ENCODE measurements at regions not wholly inside any gene's neighbourhood (a gene's known extent, or its start where the extent isn't known, plus 50 kb on each side); places are given as distances from the start of the nearest gene placed in this dataset.

DNA sequence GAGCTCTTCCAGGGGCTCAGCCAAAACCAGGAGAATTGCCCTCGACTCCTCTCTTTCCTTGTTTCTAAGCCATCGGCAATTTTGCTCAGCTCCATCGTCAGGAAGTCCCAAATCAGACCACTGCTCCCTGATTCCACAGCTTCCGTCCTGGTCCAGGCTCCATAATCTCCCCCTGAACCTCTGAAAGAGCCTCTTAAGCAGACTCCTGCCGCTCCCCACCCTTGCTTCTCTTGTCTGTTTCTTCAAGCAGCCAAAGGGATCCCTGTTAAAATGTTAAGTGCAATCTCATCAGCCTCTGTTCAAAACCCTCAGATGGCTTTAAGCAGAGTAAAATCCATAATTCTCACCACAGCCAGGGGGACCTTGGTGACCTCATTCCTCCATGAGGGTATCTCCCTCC is 244.7 kb upstream of the SPTLC3 start:
- no peak for ATAC-seq
- no peak for TF ChIP-seq ZNF565 (CRISPR knock-in tag; conservative IDR thresholded peaks at IDR 0.05; ENCODE audit: low read depth)
- no peak for TF ChIP-seq ZNF8 (CRISPR knock-in tag; IDR thresholded peaks at IDR 0.05)
- TF ChIP-seq TOX (CRISPR knock-in tag; IDR thresholded peaks at IDR 0.05; ENCODE audit: borderline replicate concordance): no peak
- TF ChIP-seq, protein P1, sequence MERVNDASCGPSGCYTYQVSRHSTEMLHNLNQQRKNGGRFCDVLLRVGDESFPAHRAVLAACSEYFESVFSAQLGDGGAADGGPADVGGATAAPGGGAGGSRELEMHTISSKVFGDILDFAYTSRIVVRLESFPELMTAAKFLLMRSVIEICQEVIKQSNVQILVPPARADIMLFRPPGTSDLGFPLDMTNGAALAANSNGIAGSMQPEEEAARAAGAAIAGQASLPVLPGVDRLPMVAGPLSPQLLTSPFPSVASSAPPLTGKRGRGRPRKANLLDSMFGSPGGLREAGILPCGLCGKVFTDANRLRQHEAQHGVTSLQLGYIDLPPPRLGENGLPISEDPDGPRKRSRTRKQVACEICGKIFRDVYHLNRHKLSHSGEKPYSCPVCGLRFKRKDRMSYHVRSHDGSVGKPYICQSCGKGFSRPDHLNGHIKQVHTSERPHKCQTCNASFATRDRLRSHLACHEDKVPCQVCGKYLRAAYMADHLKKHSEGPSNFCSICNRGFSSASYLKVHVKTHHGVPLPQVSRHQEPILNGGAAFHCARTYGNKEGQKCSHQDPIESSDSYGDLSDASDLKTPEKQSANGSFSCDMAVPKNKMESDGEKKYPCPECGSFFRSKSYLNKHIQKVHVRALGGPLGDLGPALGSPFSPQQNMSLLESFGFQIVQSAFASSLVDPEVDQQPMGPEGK (CRISPR knock-in tag; IDR thresholded peaks at IDR 0.05; ENCODE audit: borderline replicate concordance): no peak
- no peak for TF ChIP-seq SNAI2 (CRISPR knock-in tag; IDR thresholded peaks at IDR 0.05)
- no peak for TF ChIP-seq TCF4 (CRISPR knock-in tag; IDR thresholded peaks at IDR 0.05; ENCODE audit: borderline replicate concordance)

GRCh38 chr20:12764851-12765250 is 243.9 kb upstream of the SPTLC3 start:
- ATAC-seq: no peak
- no peak for TF ChIP-seq TCF4 (CRISPR knock-in tag; IDR thresholded peaks at IDR 0.05; ENCODE audit: borderline replicate concordance)
- no peak for TF ChIP-seq ISL1 (CRISPR knock-in tag; IDR thresholded peaks at IDR 0.05)
- no peak for TF ChIP-seq ESRRG (CRISPR knock-in tag; IDR thresholded peaks at IDR 0.05)
- no peak for TF ChIP-seq ARNTL (CRISPR knock-in tag; IDR thresholded peaks at IDR 0.05; ENCODE audit: borderline replicate concordance, low read depth)
- TF ChIP-seq ZFP3 (CRISPR knock-in tag; IDR thresholded peaks at IDR 0.05): no peak
- TF ChIP-seq CSDC2 (CRISPR knock-in tag; IDR thresholded peaks at IDR 0.05): no peak
- TF ChIP-seq SNAI2 (CRISPR knock-in tag; IDR thresholded peaks at IDR 0.05): no peak
- TF ChIP-seq, protein P2, sequence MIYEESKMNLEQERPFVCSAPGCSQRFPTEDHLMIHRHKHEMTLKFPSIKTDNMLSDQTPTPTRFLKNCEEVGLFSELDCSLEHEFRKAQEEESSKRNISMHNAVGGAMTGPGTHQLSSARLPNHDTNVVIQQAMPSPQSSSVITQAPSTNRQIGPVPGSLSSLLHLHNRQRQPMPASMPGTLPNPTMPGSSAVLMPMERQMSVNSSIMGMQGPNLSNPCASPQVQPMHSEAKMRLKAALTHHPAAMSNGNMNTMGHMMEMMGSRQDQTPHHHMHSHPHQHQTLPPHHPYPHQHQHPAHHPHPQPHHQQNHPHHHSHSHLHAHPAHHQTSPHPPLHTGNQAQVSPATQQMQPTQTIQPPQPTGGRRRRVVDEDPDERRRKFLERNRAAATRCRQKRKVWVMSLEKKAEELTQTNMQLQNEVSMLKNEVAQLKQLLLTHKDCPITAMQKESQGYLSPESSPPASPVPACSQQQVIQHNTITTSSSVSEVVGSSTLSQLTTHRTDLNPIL (CRISPR knock-in tag; IDR thresholded peaks at IDR 0.05; ENCODE audit: low read depth): no peak
- no peak for TF ChIP-seq TOX (CRISPR knock-in tag; IDR thresholded peaks at IDR 0.05; ENCODE audit: borderline replicate concordance)
- no peak for TF ChIP-seq BACH2 (CRISPR knock-in tag; IDR thresholded peaks at IDR 0.05; ENCODE audit: borderline replicate concordance)
- TF ChIP-seq ZNF8 (CRISPR knock-in tag; IDR thresholded peaks at IDR 0.05): no peak
- no peak for TF ChIP-seq ZFP30 (CRISPR knock-in tag; IDR thresholded peaks at IDR 0.05)
- TF ChIP-seq, protein P3, sequence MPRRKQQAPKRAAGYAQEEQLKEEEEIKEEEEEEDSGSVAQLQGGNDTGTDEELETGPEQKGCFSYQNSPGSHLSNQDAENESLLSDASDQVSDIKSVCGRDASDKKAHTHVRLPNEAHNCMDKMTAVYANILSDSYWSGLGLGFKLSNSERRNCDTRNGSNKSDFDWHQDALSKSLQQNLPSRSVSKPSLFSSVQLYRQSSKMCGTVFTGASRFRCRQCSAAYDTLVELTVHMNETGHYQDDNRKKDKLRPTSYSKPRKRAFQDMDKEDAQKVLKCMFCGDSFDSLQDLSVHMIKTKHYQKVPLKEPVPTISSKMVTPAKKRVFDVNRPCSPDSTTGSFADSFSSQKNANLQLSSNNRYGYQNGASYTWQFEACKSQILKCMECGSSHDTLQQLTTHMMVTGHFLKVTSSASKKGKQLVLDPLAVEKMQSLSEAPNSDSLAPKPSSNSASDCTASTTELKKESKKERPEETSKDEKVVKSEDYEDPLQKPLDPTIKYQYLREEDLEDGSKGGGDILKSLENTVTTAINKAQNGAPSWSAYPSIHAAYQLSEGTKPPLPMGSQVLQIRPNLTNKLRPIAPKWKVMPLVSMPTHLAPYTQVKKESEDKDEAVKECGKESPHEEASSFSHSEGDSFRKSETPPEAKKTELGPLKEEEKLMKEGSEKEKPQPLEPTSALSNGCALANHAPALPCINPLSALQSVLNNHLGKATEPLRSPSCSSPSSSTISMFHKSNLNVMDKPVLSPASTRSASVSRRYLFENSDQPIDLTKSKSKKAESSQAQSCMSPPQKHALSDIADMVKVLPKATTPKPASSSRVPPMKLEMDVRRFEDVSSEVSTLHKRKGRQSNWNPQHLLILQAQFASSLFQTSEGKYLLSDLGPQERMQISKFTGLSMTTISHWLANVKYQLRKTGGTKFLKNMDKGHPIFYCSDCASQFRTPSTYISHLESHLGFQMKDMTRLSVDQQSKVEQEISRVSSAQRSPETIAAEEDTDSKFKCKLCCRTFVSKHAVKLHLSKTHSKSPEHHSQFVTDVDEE (CRISPR knock-in tag; IDR thresholded peaks at IDR 0.05): no peak
- no peak for TF ChIP-seq PPARA (CRISPR knock-in tag; IDR thresholded peaks at IDR 0.05; ENCODE audit: borderline replicate concordance)
- no peak for TF ChIP-seq CSRNP3 (CRISPR knock-in tag; IDR thresholded peaks at IDR 0.05)

DNA sequence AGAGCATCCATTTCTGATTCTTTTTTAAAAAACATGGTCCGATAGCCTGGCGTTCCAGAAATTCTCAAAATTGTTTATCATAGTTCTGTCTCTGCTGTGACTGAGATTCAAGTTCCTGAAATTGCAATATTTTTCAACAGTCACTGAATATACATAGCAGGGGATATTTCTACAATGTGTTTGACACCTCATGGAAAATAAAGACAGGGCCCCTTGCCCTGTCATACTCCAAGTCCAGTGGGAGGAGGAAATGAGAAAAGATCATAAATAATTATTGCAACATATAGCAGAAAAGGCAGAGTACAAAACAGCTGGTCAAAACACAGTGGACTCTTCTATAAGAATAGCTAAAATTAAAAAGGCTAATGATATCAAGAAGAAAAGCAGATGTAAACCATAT is 234.8 kb upstream of the SPTLC3 start:
- ATAC-seq: no peak
- TF ChIP-seq, protein P2 (CRISPR knock-in tag; IDR thresholded peaks at IDR 0.05; ENCODE audit: low read depth): no peak
- TF ChIP-seq ZFP30 (CRISPR knock-in tag; IDR thresholded peaks at IDR 0.05) (no peak), GLIS3 (CRISPR knock-in tag; IDR thresholded peaks at IDR 0.05) (no peak), BACH2 (CRISPR knock-in tag; IDR thresholded peaks at IDR 0.05; ENCODE audit: borderline replicate concordance) (no peak), ARNTL (CRISPR knock-in tag; IDR thresholded peaks at IDR 0.05; ENCODE audit: borderline replicate concordance, low read depth) (no peak), POU6F1 (CRISPR knock-in tag; IDR thresholded peaks at IDR 0.05; ENCODE audit: borderline replicate concordance, low read depth) (no peak), ZNF565 (CRISPR knock-in tag; conservative IDR thresholded peaks at IDR 0.05; ENCODE audit: low read depth) (no peak), ZFP3 (CRISPR knock-in tag; IDR thresholded peaks at IDR 0.05) (no peak), ISL1 (CRISPR knock-in tag; IDR thresholded peaks at IDR 0.05) (no peak), SNAI2 (CRISPR knock-in tag; IDR thresholded peaks at IDR 0.05) (no peak), PPARA (CRISPR knock-in tag; IDR thresholded peaks at IDR 0.05; ENCODE audit: borderline replicate concordance) (no peak), TOX (CRISPR knock-in tag; IDR thresholded peaks at IDR 0.05; ENCODE audit: borderline replicate concordance) (no peak)
- TF ChIP-seq, protein P3 (CRISPR knock-in tag; IDR thresholded peaks at IDR 0.05): no peak
